NCI-H2196 treated with DMSO at 0.1 percent for 48 hours (cell line): ENCODE measurements at regions not wholly inside any gene's neighbourhood (a gene's known extent, or its start where the extent isn't known, plus 50 kb on each side); places are given as distances from the start of the nearest gene placed in this dataset.

Source experiments
- DNase-seq: peaks from one replicate; lab custom pipeline; 2025; ENCODE audit not compliant: unreplicated experiment; lab: John Stamatoyannopoulos, UW

DNA sequence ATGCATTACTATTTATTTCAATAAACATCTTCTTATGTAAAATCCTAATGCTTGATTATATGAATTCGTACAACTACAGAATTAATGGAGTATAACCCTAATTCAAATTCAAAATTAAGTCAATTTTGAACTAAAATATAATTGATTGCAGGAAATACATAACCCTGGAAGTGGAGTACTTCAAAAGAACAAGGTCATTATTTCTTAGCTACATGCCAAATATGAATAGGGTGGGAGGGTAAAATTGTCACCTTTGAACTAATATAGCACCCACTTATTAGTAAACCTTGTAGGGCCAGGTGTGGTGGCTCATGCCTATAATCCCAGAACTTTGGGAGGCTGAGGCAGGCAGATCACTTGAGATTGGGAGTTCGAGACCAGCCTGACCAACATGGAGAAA is 895.4 kb upstream of the ACVR2A start:
- DNase-seq: no peak

DNA sequence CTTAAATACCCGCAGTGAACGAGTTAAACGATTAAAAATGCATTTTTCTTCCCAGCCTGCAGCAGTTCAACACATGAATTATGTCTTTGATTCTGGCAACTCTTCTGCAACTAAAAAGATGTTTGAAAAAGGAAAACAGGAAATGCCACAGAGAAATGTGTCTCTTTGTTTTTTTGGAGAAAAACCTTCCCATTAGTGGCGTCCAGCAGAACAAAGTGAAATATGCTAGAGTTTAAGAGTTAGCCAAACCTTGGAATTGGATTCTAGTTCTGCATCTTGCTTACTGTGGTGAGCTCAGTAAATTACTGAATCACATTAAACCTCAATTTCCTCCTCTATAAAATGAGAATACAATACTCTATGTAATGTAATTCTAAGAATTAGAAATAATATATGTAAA is 900.2 kb upstream of the ACVR2A start:
- no peak for DNase-seq

DNA sequence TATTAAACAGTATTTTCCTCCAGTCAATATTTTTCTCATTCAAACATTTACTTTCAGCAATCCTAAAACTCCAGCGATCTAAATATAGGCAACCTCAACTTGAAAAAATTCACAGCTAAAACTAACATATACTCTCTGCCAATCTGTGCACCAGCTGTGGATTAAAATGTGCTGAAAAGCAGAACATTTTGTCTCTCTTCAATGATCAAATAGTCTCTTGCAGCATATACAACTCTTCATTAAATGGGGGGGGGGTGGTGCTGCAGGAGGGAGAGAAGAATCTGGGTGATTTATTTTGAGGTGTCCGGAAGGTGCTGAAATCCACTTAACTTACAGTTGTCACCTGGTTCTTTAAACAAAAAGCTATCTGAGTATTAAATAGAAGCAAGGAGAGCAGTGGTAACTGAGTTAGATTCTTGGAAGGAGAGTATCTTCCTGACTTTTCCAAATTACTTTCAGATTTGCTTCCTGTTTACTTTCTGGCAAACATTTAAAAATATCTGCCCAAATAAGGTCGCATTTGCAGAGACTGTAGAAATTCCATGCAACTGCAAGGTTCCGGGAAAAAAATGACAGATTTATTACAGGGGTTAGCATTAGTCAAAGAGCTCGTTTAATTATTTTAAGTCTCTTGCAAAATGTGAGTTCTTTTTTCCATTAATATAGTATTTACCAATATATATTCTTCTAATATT is 904.7 kb upstream of the ACVR2A start:
- no peak for DNase-seq

DNA sequence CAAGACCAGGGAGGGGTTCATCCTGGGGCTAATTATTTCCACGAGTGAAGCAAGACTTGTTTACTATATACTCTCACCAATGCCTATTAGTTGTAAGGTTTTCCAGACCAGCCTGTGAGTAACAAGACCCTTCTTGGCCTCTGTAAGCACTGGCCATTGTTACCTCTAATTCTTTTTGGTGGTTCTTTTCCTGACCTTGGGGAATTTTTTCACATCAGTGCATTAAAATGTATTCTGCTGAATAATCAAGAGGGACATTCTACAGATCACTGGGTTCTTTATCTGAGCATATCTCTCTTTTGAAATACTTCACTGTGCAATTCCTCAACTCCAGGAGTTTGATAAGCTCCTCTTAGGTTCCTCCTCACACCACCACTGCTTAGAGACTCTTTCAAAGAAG is 909.9 kb upstream of the ACVR2A start:
- no peak for DNase-seq

DNA sequence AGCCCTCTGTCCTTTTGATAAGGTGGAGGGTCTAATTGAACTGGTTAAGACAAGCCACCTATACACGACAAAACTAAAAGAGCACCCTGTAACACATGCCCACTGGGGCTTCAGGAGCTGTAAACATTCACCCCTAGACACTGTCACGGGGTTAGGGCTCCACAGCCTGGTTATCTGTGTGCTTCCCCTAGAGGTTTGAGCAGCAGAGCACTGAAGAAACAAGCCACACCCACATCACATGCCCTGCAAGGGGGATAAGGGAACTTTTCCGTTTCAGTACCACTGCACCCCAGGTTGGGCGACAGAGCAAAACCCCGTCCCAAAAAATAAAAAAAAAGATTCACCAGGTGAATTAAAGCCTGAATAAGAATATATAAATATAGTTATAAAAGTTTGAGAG is 913.7 kb upstream of the ACVR2A start:
- no peak for DNase-seq

DNA sequence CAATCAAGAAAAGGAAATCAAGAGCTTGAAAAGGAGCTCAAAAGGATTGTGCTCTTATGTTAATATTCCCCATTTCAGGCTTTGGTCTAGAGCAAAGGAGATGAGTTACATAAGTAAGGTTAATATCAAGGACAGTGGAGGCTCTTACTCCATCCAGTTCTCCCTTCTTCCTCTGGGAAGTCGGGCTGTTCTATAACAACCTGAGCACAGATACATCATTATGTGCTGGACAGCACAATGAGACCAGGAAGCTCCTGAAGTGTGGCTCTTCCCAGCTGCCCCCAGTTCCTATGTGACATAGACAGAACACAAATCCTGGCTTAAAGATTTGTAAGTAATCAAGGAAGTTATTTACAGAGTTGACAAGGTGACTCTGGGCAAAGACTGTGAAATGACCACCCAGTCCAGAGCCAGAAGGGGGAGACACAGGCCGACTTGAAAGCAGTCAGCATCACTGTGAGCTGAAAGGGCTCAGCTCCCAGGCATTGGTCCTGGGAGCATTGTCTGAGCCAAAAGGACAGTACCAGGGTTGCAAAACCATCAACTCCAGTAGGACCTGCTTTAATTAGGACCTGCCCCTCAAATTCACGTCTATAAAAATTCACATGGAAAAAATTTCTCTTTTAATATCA is 917.6 kb upstream of the ACVR2A start:
- DNase-seq: peak; percentile 25

DNA sequence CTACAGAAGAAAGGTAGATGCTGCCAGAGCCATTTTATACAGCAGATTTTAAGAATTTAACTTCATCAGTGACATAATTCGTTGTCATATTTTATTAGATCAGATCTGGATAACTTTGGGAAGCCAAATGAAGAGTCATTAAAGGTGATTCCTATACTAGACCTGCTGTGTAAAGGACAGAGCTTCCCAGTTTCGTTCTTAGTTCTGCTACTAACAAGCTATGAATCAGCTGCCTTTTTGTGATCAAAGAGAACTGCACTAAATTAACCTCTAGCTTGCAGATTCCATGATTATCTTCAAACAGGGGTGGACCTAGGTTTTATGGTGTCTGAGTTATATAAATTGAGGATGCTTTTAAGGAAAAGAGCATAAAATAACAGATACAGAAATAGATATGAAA is 926.5 kb upstream of the ACVR2A start:
- no peak for DNase-seq

DNA sequence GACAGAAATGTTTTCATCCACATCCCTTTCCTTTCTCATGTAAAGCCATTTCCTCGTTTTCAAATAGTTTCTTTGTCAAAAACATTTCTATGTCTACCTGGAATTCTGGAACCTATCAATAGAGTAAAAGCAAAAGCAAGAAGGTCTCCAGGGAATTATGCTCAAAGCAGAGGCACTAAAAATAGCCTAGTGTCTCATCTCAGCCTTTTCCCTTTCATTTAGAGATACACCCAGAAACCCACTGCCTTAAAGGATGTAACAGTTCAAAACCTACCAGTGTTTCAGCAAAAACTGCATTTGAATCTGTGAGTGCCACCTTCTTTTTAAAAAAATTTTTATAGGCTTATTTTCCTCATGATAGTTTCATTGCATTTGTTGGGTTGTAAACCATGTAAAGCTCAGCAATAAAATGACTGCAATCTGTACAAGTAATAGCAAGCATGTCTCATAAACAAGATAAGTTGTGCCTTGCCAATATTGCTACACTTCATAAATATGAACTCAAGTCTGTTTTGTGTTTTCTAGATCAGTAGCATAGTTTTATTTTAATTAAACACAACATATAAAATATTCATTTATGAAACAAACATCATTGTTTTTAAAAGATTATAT is 927.3 kb upstream of the ACVR2A start:
- no peak for DNase-seq

DNA sequence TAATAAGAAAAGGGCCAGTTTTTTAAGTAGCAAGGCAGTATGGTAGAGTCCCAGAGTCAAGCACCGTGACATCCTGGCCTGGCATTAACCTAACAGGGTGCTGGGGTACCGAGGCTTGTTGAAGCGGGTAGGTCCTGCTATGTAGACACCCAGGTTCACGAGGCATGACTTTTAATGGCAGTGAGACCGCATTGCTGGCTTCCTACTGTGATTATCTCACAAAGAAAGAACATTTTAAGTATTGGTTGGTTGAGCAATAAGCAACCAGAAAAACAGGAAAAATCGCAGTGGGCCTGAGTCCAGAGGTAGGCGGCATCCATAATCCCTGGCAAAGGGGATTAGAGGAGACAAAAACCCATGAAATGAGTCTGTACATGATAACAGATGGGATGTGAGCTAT is 927.9 kb upstream of the ACVR2A start:
- no peak for DNase-seq

DNA sequence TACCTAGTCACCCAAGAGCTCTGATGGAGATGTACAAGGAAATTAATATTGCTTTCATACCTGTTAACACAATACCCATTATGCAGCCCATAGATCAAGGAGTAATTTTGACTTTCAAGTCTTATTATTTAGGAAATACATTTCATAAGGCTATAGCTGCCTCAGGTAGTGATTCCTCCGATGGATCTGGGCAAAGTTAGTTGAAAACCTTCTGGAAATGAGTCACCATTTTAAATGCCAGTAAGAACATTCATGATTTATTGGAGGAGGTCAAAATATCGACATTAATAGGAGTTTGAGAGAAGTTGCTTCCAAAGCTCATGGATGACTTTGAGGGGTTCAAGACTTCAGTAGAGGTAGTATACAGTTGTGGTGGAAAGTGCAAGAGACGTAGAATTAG is 931.4 kb upstream of the ACVR2A start:
- no peak for DNase-seq

DNA sequence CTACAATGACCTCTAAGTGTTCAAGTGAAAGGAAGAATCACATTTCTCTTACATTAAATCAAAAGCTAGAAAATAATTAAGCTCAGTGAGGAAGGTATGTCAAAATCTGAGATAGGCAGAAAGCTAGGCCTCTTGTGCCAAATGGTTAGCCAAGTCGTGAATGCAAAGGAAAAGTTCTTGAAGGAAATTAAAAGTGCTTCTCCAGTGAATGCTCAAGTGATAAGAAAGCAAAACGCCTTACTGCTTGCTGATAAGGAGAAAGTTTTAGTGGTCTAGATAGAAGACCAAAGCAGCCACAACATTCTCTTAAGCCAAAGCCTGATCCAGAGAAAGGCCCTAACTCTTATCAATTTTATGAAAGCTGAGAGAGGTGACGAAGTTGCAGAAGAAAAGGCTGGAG is 932.3 kb upstream of the ACVR2A start:
- no peak for DNase-seq

DNA sequence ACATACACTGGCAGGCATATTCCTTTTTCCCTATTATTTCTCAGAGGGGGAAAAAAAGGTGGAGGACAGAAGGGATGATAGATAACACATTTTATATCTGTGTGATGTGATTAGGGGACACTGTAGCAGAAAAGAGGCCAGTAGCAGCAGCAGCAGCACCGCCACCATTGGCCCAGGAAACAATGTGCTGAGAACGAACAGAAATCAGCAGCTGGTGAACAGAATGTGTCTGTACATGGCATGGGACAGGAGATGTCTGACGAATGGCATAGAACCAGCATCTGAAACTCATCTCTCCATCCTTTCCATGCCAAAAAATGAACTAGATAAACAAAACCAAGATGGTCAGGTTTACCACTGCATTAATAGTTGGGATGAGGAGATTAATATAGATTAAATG is 936.1 kb upstream of the ACVR2A start:
- DNase-seq: no peak

DNA sequence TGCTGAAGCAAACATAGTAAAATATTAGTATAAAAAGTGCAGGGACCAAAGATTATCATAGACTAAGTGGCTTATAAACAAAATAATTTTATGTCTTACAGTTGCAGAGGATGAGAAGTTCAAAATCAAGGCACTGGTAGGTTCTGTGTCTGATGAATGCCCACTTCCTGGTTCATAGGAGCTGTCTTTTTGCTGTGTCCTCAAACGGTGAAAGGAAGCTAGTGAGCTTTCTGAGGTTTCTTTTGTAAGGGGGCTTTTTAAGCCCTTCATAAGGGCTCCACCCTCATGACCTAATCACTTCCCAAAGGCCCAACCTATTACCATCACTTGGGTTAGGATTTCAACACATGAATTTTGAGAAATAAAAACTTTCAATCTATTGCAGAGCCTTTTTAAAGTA is 946.7 kb upstream of the ACVR2A start:
- no peak for DNase-seq

DNA sequence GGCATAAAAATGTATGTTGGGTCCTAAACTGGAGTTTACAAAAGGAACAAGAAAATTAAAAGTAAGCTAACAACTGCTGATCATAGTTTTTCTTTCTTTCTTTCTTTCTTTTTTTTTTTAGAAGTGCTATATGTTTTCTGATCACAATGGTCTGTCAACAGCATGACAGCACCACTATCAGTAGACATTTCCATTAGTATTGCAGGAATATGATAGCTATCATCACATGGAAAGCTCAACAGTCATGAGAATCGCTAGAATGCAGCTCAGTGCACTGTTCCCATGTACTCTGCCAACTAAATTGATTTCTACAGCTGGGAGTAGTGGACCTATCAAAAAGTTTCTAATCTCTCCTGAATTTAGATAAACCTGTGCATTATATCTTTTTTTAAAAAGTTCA is 950.3 kb upstream of the ACVR2A start:
- DNase-seq: no peak

DNA sequence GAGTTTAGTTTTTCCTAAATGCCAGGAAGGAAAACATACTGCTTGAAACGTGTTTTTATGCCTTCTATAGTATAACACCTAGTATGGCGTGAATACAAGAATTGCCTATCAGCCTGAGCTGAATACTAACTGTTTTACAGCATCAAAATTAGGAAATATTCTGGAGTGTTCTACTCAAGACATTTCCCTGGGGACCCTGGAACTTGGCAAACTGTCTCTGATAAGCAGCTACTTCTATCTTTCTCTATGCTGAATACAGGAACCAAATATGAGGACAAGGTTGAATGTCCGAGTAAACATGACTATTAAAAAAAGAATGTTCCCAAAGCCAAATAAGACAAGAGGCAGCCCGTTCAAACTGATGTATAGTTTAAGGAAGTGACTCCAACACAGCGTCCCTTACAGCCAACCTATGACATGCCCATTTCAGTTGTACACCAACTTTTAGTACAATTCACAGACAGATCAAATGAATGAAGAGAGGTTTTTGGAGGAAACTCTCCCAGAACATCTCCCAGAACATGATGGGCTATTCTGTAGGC is 951.3 kb upstream of the ACVR2A start:
- no peak for DNase-seq

DNA sequence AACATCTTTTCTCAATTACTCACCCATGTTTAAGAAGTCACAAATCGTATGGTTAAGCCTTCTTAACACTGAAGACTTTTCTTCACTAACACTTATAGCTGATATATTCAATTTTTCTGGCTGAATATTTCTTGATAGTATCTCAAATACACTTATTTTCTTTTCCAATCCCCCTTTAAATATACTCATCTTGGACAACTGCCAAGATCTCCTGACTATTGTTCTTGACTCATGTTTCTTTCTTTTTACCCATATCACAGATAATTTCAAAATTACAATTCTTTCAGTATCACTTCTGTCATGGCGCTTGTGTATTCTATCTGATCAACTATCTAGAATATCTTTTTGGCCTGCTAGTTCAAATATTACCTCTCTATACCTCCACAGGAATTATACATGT is 954.3 kb upstream of the ACVR2A start:
- DNase-seq: no peak

DNA sequence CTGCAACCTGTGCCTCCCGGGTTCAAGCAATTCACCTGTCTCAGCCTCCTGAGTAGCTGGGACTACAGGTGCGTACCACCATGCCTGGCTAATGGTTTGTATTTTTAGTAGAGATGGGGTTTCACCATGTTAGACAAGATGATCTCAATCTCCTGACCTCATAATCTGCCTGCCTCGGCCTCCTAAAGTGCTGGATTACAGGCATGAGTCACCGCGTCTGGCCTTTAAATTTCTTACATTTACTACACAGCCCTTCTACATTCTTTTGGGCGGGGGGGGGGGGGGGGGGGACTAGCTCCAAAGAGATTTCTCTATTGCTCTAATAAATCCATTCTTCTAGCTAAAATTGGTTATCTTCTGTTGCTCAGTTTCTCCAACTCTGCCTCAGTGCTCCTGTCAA is 964.9 kb upstream of the ACVR2A start:
- no peak for DNase-seq

DNA sequence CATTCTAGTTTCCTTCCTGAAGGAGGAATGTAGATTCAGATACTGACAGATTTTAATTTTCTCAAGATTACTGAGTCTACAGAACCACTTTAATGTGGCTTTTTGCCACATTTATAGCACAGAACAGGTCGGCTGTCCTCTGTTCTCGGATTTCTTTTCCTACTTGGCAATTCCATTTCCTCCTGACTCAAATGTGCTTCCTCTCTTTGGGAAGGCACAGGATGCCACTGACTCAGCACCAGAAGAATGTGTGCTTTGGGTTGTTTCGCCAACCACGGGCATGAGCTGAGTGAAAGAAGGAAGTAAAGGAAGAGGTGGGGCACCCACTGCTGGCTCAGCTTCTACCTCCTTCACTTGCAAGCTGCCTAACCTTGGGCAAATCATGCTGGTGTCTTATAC is 970.6 kb upstream of the ACVR2A start:
- no peak for DNase-seq

DNA sequence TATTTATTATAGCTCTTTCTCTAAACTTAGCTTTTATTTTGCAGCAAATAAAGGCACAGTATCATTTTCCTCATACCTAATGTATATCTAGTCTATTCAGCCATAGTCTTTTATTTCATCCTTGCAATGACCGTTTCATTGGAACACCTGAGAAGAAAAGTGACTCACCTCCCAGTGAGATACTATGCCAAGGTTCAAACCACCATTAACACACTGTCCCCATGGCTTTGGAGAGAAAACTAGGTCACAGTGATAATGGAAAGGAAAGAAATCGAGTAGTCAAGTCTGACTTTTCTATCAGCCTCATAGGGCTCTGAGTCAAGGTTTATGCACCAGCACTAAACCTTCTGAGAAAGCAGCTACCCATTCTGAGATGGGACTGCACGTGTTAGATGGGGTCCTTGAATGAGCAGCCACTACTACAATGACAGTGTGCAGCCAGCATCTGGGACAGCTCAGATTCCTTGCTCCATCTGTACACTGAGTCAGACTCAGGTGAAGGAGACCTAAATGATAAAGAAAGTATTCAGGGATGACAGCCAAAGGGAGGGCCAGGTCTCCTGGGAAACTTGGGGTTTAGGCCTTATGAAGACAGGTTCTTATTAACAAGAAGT is 971.1 kb upstream of the ACVR2A start:
- no peak for DNase-seq

DNA sequence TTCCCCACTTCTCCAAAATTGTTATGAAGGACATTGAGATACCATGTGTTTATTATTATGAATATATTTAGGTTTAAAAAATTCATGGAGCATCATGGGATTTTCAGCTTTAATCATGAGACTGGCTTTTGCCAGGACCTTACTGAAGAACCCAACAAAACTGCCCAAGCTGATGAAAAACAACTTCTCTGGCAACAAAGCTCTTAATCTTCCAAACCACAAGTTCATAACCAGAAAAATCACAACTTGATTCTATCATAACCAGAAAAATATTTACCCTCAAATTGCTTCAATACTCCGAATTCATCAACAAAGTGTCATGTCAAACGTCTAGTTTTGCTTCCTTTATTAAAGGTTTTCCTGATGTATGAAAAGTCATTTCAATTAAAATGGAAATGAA is 971.8 kb upstream of the ACVR2A start:
- DNase-seq: no peak

DNA sequence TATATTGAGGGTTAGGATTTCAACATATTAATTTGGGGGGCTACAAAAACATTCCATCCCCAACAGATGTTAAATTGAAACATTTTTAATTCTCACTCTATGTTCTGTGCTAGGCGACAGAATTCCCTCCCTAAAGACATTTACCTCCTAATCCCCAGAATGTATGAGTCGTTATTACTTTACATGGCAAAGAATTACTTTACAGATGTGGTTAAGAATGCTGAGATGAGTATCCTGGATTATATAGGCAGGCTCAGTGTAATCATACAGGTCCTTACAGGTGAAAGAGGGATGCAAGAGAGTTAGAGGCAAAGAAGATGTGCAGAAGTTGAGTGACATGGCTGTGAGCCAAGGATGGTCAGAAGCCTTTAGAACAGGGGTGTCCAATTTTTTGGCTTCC is 974.1 kb upstream of the ACVR2A start:
- no peak for DNase-seq

DNA sequence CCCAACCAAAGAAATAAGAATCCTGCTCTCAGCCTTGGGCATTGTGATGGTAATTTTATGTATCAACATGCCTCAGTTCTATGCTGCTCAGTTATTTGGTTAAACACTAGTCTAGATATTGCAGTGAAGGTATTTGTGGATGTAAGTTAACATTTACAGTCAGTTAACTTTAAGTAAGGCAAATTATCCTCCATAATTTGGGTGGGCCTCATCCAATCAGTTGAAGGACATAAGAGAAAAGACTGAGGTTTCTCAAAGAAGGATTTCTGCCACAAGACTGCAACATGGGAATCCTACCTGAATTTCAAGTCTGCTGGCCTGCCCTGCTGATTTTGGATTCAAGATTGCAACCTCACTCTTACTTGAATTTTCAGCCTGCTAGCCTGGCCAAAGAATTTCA is 975.5 kb upstream of the ACVR2A start:
- DNase-seq: no peak
